ENCODE measurements at regions not wholly inside any gene's neighbourhood (a gene's known extent, or its start where the extent isn't known, plus 50 kb on each side); places are given as distances from the start of the nearest gene placed in this dataset.
"Not testable (repeated sequence)": the region's sequence is repeated elsewhere in the genome, so short reads cannot be mapped to it uniquely, and the experiment has no call there.

- Mint-ChIP-seq H3K36me3 (peaks cover 17% of the 10 kb centered on the region), H3K9me3 (peaks cover 51% of the 10 kb centered on the region)
- H3K27ac Mint-ChIP-seq; DNase-seq; H3K4me3 Mint-ChIP-seq; H3K27me3 Mint-ChIP-seq; H3K4me1 Mint-ChIP-seq (ENCODE audit: low read depth); POLR2A ChIA-PET; CTCF ChIA-PET; intact Hi-C loops (cut with micrococcal nuclease): not testable (repeated sequence)
Measured at GRCh38 chr22:11627036-11627435, 3901.0 kb upstream of the OR11H1 start.

- H3K27me3 Mint-ChIP-seq, result no peaks in the 10 kb centered on the region
- H3K36me3 Mint-ChIP-seq, result peaks cover 17% of the 10 kb centered on the region
- no peak overlapping the region for H3K4me3 Mint-ChIP-seq
- H3K4me1 Mint-ChIP-seq (ENCODE audit: low read depth), result no peaks in the 10 kb centered on the region
- H3K27ac Mint-ChIP-seq, result no peak overlapping the region
- peaks cover 48% of the 10 kb centered on the region for H3K9me3 Mint-ChIP-seq
- ChIA-PET CTCF (no interaction called here), POLR2A (no interaction called here)
- intact Hi-C loops (cut with micrococcal nuclease), result no loop called here
- DNase-seq, result no peak
Measured at GRCh38 chr22:11627436-11627797, 3900.6 kb upstream of the OR11H1 start.

- H3K9me3 Mint-ChIP-seq, result peaks cover 46% of the 10 kb centered on the region
- H3K27me3 Mint-ChIP-seq, result no peaks in the 10 kb centered on the region
- ChIA-PET POLR2A (no interaction called here), CTCF (no interaction called here)
- no peak overlapping the region for H3K4me3 Mint-ChIP-seq
- no peak overlapping the region for H3K27ac Mint-ChIP-seq
- intact Hi-C loops (cut with micrococcal nuclease), result no loop called here
- H3K36me3 Mint-ChIP-seq, result peaks cover 17% of the 10 kb centered on the region
- no peak for DNase-seq
- H3K4me1 Mint-ChIP-seq (ENCODE audit: low read depth), result no peaks in the 10 kb centered on the region
Measured at GRCh38 chr22:11627798-11628650, 3900.0 kb upstream of the OR11H1 start.

- intact Hi-C loops (cut with micrococcal nuclease), result no loop called here
- Mint-ChIP-seq H3K27me3 (no peaks in the 10 kb centered on the region), H3K4me3 (no peak overlapping the region), H3K36me3 (peaks cover 17% of the 10 kb centered on the region), H3K4me1 (ENCODE audit: low read depth) (no peaks in the 10 kb centered on the region), H3K27ac (no peak overlapping the region), H3K9me3 (peaks cover 46% of the 10 kb centered on the region)
- ChIA-PET CTCF (no interaction called here), POLR2A (no interaction called here)
- DNase-seq, result no peak
Measured at GRCh38 chr22:11628651-11629511, 3899.1 kb upstream of the OR11H1 start.

- intact Hi-C loops (cut with micrococcal nuclease), result no loop called here
- ChIA-PET CTCF (no interaction called here), POLR2A (no interaction called here)
- Mint-ChIP-seq H3K27ac (no peak overlapping the region), H3K9me3 (peaks cover 39% of the 10 kb centered on the region), H3K4me1 (ENCODE audit: low read depth) (no peaks in the 10 kb centered on the region), H3K27me3 (no peaks in the 10 kb centered on the region), H3K36me3 (peaks cover 17% of the 10 kb centered on the region), H3K4me3 (no peak overlapping the region)
- DNase-seq, result no peak
Measured at GRCh38 chr22:11629661-11630385, 3898.2 kb upstream of the OR11H1 start.

- POLR2A ChIA-PET; H3K27ac Mint-ChIP-seq; CTCF ChIA-PET; H3K4me1 Mint-ChIP-seq (ENCODE audit: low read depth); H3K4me3 Mint-ChIP-seq; intact Hi-C loops (cut with micrococcal nuclease); H3K27me3 Mint-ChIP-seq; DNase-seq: not testable (repeated sequence)
- Mint-ChIP-seq H3K36me3 (peaks cover 17% of the 10 kb centered on the region), H3K9me3 (peaks cover 36% of the 10 kb centered on the region)
Measured at GRCh38 chr22:11630386-11631084, 3897.5 kb upstream of the OR11H1 start.
